Activated CD4-positive, alpha-beta T cell treated with anti-CD3 and anti-CD28 coated beads for 48 hours (primary cell): ENCODE measurements at regions not wholly inside any gene's neighbourhood (a gene's known extent, or its start where the extent isn't known, plus 50 kb on each side); places are given as distances from the start of the nearest gene placed in this dataset.

Experiments used
- DNase-seq: peaks from one replicate; pipeline ENCODE4 v3.0.0-alpha.2; 2020

GRCh38 chr1:209319057-209319432 is 264.5 kb upstream of the CAMK1G start:
- no peak for DNase-seq

- no peak for DNase-seq
Measured at GRCh38 chr1:209319549-209319948, 264.0 kb upstream of the CAMK1G start.

- DNase-seq, result no peak
Measured at GRCh38 chr1:209323743-209324142, 259.8 kb upstream of the CAMK1G start.

- DNase-seq, result no peak
Measured at GRCh38 chr1:209324901-209325871, 258.3 kb upstream of the CAMK1G start.

- DNase-seq, result no peak
Measured at GRCh38 chr1:209326076-209326475, 257.4 kb upstream of the CAMK1G start.

GRCh38 chr1:209326831-209327230 is 256.7 kb upstream of the CAMK1G start:
- no peak for DNase-seq

GRCh38 chr1:209328196-209328595 is 255.3 kb upstream of the CAMK1G start:
- no peak for DNase-seq

GRCh38 chr1:209335178-209335577 is 248.3 kb upstream of the CAMK1G start:
- DNase-seq, result peak; percentile 21

GRCh38 chr1:209341146-209341545 is 242.4 kb upstream of the CAMK1G start:
- DNase-seq, result no peak

- no peak for DNase-seq
Measured at GRCh38 chr1:209341673-209342420, 241.7 kb upstream of the CAMK1G start.

- no peak for DNase-seq
Measured at GRCh38 chr1:209342441-209343175, 240.9 kb upstream of the CAMK1G start.

- no peak for DNase-seq
Measured at GRCh38 chr1:209343511-209343910, 240.0 kb upstream of the CAMK1G start.

GRCh38 chr1:209344156-209344555 is 239.4 kb upstream of the CAMK1G start:
- DNase-seq, result no peak

- no peak for DNase-seq
Measured at GRCh38 chr1:209349363-209350308, 233.9 kb upstream of the CAMK1G start.

GRCh38 chr1:209353053-209353452 is 230.5 kb upstream of the CAMK1G start:
- no peak for DNase-seq

GRCh38 chr1:209354111-209354839 is 229.2 kb upstream of the CAMK1G start:
- DNase-seq, result peak; percentile 68

- no peak for DNase-seq
Measured at GRCh38 chr1:209354840-209355165, 228.7 kb upstream of the CAMK1G start.

GRCh38 chr1:209355415-209355814 is 228.1 kb upstream of the CAMK1G start:
- no peak for DNase-seq

GRCh38 chr1:209356976-209357377 is 226.5 kb upstream of the CAMK1G start:
- no peak for DNase-seq

- DNase-seq, result no peak
Measured at GRCh38 chr1:209363112-209363511, 220.4 kb upstream of the CAMK1G start.

GRCh38 chr1:209364716-209365115 is 218.8 kb upstream of the CAMK1G start:
- DNase-seq, result no peak
